T-helper 1 cell (primary cell): ENCODE measurements at regions not wholly inside any gene's neighbourhood (a gene's known extent, or its start where the extent isn't known, plus 50 kb on each side); places are given as distances from the start of the nearest gene placed in this dataset.

Experiments used
- DNase-seq, 5 donors: peaks; one replicate each; pipeline ENCODE4 v3.0.0-alpha.2; 2012 to 2020

DNA sequence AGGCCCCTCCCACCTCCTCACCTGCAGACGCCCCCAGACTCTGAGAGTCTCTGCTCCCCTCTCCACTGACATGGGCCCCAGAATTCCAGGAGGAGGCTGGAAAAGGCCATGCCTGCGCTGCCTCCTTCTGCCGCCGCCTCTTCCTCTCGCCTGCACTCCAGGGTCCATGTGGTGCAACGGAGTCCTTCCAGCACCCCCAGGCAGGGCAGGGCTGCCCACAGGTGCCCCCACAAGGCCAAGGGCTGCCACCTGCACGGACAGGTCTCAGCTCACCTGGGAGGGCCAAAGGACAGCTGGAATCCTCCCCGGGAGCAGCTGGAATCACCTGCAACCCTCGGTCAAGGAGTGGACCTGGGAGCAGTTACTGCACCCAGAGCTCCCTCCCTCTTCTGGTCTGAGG, 194.9 kb downstream of the RBFOX3 start:
- no peak for DNase-seq

DNA sequence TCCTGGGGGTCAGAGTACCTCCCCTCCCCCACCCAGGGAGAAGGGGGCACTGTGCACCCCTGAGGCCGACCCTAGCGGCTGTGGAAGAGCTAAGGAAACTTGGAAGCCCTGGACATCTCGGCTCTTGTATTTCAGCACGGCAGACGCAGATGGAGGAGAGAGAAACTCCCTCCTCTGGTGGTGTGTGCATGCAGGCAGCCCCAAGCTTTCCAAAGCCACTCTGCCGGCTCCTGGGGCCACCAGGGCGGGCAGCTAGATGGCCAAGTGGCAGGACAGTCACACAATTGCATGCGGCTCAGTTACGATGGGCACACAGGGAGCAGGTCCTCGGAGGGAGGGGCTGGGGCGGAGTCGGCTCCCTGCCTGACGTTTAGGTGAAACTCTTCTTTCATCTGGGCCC, 195.5 kb downstream of the RBFOX3 start:
- no peak for DNase-seq

DNA sequence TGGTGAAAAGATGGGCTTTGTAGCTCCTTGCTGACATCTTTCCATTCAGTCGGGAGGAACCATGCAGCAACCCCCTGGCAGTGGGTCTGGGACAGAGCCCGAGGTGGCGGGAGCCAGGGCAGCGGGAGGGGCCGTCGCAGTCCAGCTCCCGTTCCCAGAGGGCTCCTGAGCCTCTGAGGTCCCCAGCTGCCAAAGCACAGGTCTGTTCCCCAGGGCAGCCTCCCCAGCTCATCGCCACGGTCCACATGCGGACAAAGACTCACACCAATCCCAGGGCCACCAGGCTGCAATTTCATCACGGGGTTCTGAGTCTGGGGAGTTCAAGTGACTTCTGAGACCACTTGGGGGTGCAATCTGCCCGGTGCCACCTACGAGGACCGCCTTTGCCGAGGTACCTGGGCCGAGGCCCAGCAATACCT, 196.0 kb downstream of the RBFOX3 start:
- no peak for DNase-seq

DNA sequence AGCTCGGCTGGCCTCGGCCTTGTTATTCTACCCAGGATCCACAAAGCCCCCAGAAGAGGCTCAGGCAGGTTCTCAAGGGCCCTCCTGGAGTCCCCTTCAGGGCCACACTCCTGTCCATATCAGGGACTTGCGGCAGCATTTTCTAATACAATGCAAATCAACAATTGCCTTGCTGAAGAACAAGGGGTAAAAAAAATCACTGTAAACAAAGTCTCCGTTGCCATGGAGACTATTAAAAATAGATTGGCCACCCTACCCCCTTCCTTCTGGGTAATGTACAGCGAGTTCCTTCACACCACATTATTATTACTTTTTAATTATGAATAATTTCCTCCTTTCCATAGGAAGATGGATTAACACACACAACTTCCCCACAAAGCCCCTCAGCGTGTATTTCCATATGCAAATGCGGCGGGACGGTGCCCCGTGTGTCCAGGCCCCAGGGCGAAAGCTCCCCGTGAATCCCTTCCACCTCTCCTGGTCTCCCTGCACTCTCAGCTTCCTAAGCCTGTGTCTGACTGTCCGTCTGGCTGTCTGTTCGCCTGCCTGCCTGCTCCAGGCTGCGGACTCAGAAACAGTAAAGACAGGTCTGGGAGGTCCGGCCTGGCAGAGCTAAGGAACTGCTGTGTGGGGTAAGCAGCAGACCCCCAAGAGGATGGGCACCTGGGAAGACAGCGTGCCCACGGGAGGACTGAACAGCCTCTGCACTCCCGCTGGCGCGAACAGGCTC, 196.6 kb downstream of the RBFOX3 start:
- no peak for DNase-seq

DNA sequence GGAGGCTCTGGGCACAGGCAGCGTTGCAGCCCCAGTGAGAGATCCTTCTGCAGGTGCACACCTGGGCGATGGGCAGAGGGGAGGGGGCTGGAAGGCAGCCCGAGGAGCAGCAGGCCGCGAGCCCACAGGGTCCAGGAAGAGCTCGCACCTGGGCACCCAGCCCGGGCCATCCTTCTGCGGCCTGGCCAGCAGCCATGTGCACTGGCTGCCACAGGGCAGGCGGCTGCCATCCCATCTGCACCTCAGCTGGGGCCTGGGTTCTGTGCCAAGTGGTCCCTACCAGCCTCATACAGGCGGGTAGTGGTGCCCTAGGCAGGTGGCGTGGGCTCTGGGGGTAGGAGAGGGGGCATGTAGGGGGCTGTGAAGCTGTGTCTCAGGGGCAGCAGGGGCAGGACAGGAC, 197.2 kb downstream of the RBFOX3 start:
- DNase-seq, result no peak

DNA sequence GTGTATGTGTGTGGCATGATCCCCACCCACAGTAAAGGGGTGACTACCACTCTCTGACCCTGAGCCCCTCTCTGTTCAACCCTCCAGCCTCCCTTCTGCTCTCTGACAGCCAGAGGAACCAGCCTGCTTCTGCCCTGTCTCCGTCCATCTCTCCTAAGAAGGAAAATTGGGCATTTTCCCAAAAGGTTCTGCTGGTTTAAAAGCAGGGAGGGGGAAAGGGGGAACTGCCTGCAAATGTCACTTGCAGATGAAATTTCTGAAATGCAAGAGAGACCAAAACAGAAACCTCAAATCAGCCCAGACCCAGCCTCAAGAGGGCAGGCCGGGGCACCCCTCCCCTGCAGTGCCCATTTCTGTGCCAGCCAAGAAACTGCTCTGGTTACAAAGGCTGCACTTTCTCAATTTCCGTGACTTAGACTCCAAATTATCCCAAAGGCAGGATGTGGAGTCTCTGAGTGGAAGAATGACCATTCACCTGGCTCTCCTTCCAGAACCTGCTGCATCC, 197.9 kb downstream of the RBFOX3 start:
- DNase-seq, result no peak

DNA sequence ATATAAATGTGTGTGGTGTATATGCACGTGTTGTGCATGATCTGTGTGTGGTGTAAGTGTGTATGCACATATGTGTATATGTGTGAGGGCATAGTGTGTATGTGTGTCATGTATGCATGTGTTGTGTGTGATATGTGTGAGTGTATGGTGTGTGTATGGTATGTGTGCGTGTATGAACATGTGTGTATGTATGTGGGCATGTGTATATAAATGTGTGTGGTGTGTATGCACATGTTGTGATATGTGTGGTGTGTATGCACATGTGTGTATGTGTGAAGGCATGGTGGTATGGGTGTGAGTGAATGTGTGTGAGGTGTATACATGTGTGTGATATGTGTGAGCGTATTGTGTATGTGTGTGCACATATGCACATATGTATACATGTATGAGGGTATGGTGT, 198.7 kb downstream of the RBFOX3 start:
- no peak for DNase-seq

DNA sequence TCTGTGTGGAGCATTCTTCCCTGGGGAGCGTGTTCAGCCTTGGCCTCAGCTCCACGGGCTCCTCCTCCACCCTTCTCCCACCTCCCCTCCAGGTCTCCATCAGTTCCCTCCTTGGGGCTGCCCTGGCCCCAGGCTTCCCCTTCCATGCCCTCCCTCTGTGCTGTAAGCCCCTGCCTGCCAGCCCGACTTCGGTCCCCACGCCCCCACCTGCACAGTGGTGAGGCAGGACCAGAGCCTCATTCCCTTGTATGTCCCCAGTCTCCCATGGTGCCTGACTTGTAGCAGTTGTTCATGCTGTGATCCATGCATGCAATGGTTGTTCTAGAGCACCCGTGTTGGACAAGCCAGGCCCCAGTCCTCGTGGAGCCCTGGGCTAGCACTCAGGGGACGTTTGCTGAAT, 199.4 kb downstream of the RBFOX3 start:
- DNase-seq, result no peak

DNA sequence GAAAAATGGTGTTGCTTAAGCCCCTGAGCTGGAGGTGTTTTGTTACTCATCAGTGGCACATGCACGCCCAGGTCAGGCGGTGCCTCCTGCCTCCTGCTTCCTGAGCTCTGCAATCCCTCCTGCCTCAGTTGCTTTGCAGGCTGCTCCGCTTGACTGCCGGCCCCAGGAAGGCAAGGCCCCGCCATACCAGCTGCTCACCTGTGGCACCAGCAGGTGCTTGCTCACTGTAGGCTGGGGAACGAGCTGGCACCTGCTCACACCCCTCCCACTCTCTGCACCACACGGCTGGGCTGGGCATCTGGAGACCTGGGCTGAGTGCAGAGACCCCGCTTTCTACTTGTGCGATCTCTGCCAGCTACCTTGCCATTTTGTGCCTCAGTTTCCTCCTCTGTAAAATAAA, 200.2 kb downstream of the RBFOX3 start:
- no peak for DNase-seq

DNA sequence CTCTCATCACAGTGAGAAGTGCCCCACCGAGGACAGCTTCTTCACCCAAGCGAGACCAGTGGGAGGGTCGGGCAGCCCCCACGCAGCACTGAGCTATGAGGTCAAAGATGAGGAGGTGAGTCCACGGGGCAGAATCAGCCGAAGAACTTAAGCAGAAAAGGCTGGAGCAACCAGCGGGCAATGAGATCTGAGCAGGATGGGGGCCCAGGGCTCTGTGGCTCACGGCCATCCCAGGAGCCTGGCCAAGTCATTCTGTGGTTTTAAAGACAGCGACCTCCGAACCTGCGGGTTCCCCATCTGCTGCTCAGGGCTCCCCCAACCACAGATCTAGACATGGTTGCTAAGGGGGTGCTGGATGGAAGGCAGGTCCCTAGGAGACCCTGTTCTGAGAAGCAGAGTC, 202.6 kb downstream of the RBFOX3 start:
- no peak for DNase-seq

DNA sequence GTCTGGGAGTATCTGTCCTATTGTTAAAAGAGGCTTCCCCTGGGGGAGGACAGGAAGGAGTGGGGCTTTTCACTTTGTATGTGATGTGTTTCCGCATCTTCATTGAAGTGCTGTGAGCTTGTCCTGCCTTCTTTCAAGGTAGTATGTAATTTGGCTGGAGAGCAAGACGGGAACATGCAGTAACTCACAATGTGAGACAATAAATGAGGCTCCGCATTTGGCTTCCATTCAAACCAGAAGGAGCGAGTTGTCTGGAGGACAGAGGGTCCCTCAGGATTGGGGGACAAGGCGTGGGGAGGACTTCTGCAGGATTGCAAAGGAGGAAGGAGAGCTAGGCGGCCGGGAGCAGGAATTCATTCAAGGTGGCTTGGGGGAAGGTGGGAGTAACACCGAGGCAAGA, 203.5 kb downstream of the RBFOX3 start:
- no peak for DNase-seq

DNA sequence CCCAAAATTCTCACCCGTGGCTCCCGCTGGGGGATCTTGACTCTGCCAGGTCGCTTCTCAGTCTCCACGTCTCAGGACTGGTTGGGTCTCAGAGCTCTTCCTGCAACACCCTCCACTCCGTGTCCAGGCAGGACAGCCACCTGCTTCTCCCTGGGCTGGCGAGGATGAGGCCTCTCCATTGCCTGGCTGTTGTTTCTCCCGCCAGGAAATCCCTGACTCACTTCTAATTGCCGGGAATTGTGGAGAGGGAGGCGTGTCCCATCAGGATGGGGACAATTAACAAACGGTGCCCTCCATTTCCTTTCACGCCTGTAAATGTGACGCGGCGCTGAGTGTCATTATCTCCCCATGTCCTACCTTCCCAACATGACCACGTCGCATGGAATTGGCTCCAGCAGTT, 204.5 kb downstream of the RBFOX3 start:
- no peak for DNase-seq

DNA sequence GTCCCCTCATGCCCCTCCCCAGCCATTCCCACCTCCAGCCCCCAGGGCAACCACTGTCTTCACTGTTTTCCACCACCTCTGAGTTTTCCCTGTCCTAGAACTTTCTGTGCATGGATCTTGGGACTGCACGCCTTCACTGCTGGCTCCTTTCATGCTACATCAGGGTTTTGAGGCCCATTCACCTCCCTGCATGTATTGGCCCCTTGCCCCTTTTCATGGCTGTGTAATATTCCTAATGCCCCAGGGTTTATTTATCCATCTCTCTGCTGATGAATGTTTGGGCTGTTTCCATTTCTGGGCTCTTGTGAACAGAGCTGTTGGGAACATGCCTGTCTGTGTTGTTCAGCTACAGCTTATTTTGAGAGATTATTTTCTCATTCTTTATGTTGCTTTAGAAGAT, 205.0 kb downstream of the RBFOX3 start:
- DNase-seq, result no peak

DNA sequence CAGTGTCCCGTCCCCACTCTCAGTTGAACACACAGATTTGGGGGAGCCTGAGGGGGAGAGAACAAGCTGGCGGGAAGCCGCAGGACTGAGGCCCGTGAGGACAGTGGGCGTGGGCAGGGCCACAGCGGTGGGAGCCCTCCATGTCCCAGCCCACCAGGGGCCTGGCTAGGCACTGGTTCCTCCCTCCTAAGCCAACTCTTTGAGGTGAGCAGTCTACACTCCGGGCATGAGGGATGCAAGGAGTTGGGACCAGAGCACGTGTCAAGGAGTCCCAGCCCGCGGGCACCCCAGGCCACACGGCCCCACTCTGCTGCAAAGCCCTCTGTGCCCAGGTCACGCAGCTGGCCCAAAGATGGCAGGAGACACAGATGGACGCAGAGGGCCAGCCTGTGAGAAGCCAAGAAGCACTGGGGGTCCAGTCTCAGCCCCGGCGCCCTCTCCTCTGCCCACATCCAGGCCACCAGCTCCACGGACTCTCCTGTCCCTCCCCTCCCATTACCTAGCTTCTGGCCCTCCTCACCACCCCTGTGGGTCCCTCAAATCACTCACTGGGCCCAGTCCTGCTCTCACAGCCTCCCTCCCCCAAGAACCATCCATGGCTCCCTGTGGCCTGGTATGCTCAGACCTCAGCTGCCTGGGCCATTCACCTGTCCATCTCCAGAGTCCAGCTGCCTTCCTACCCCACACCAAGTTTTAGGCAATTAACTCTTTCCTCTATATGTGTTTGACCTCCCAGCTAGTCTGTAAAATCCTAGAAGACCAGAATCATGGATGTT, 206.5 kb downstream of the RBFOX3 start:
- no peak for DNase-seq

DNA sequence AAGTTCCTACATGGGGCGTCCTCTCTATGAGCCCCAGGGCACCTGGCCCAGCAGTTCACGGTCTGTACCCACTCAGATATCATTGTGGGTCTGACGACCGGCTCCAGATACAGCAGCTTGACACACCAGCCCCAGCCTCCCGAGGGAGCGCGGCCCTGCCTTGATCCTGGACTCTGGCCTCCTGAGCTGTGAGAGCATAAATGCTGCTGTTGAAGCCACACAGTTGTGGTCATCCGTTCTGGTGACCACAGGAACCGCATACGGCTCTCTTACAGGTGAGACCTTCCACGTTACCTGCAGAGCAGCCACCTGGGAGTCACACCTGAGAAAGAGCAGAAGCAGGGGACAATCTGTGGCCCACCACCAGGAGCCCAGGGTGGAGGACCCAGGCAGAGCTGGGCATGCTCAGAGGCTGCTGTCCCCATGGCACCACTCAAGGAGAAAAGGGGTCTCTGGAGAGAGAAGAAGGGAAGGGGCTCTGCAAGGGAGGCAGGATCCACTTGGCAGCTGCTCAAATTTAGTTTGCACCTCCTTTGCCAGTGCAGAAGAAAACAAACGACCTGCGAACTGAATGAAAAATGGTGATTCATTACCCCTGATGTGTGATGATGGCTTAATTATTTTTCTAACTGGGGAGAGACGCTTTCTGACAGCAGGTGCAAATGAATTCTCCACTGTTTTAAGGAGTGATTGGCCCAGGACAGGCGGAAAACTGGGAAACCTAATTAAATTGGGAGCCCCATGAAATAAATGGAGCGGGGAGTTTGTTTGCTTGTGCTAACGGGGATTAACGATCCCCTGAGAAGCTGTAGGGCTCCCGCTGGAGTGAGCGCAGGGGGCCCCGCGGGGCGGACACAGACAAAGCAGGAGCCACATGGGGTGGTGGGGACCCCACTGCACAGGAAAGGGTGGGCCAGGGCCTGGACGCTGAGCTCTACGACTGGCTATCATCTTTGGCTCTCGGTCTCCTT, 208.9 kb downstream of the RBFOX3 start:
- DNase-seq, result no peak

DNA sequence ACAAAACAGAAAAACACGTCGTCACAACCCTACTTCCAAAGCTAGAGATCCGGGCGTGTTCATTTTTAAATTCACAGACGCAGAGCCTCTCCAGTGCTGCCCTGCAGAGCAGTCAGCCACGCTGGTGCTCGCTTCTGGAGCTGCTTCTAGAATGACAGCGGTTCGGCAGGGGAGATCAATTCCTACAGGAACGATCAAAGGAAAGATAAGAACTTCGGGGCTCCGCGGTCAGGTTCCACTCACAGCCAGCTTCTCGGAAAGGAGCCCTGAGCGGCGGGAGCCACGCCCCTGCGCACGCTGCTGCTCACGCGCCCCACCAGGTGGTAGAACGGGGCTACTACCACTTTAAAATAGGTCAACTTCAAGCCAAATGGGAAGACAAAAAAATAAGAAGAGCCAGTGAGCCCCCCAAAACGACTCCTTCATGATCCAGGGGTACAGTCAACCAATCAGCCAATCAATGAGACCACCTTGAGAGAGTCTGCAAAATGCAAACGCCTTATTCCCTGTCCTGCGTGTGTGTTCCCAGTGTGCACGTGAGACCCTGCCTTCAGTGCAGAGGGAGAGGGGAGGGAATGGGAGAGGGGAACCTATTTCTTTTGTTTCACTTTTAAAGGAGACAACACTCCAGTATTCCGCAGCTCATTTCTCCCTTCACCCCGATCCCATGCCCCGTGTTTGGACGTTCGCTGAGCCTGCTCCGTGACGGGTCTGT, 209.7 kb downstream of the RBFOX3 start:
- DNase-seq, result peak; percentile 29 to 66 (median 54)

DNA sequence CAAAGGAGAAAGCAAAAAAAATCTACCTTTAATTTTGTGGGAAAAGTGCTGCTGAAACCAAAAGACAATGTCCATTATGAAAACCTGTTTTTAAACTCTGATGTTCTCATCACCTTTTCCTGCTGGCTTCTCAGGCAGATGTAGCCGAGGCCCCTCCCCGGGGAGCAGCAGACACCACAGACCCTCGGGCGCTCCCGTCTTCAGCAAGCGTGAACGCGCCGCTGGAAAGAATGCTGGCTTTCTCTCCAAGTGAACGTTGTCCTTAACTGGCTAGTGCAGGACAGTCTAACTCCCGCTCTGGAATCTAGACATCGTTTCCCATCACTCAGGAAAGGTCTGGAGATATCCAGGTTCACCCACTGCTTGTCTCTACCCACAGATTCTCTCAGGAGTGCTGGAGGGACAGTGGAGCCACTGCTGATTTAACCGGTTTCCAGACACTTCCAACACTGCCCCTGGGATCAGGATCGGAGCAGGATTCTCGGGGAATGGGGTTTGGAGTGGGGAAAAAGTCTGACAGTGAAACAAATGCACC, 211.2 kb downstream of the RBFOX3 start:
- DNase-seq, result no peak

DNA sequence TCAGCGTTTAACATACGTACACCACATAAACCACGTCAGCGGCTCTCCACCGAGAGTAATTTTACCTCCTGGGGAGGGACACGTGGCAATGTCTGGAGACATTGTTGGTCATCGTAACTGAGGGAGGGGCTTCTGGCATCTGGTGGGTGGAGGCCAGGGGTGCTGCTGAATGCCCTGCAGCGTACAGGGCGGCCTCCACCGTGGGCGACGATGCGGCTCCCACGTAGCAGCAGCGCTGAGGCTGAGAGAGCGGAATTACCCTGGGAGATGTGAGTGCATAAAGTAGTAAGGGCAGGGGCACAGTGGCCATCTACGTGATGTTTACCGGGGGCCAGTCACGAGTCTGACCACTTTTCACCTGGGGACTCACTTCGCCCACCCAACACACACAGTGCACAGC, 212.4 kb downstream of the RBFOX3 start:
- DNase-seq, result no peak

DNA sequence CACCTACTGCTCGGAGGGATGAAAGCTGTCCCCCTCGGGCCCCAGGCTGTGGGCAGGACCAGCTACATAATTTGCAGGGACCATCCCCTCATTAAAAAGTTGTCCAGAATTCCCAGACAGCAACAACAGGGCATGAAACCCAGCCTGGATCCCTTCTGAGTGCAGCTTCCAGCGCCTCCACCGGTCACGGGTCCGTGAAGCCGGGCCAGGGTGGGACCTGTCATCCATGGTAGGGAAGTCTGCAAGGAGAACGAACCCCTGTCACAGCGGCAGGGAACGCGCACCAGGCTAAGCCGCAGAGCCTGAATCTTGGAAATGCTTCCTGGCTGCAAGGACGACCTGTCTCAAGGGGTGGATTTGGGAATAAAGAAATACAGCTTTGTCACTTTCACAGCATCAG, 214.2 kb downstream of the RBFOX3 start:
- no peak for DNase-seq

DNA sequence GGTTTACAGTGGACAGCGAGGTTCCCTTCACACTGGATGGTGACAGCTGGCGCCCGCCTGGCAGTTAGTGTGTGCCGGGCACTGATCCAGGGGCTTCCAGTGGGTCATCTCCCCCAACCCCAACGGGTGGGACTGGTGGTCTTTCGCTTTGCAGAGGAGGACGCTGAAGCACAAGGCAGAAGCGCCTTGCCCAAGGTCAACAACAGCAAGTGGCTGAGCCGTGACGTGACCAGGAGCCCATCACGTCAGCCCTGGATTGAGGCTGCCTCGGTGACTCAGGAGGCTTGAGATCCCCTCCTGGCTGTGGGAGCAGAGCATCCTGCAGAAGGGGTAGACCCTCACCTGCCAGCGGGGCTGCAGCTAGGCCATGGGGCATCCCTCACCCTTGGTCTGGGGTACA, 215.3 kb downstream of the RBFOX3 start:
- DNase-seq, result no peak

DNA sequence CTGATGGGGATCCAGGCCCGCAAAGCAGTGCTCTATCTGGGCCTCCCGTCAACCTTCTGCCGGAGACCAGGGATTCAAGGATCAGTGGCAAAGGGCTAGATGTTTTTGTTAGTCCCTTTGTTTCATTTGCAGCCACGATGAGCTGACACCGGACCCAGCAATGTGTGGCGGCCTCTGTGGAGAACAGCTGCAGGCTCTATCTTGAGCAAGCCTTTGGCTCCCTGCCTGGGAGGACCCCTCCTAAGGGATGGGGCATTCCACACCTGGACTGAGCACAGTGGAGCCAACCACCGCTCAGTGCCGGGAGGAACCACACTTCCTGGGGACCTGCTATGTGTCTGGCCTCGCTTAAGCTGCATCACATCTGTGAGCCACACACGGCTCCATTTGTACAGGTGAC, 215.8 kb downstream of the RBFOX3 start:
- no peak for DNase-seq
